Loucy (cell line): ENCODE measurements at regions not wholly inside any gene's neighbourhood (a gene's known extent, or its start where the extent isn't known, plus 50 kb on each side); places are given as distances from the start of the nearest gene placed in this dataset.

ENCODE experiments used
- H2AFZ ChIP-seq: fragments of 200-600 bp; sonication (generic); 2 replicates; pipeline ENCODE4 v1.6.0; 2016; ENCODE audit warnings: antibody characterized with exemption, mild to moderate bottlenecking, low read length, moderate library complexity
- H3F3A ChIP-seq: fragments of 200-600 bp; 2 replicates; pipeline ENCODE4 v1.6.0; 2016; ENCODE audit warnings: antibody characterized with exemption, low read depth, mild to moderate bottlenecking
- H3K27me3 ChIP-seq: fragments of 200-600 bp; sonication (generic); 2 replicates; pipeline ENCODE4 v1.6.1; 2014; ENCODE audit warnings: low read length, mild to moderate bottlenecking; ENCODE audit not compliant: insufficient read depth, poor library complexity, severe bottlenecking
- H3K36me3 ChIP-seq: fragments of 200-600 bp; sonication (generic); 2 replicates; pipeline ENCODE4 v1.6.1; 2016; ENCODE audit warnings: low read length; ENCODE audit not compliant: insufficient read depth
- H3K4me1 ChIP-seq: fragments of 200-600 bp; sonication (generic); 2 replicates; pipeline ENCODE4 v1.5.1; 2014; ENCODE audit warnings: low read length, mild to moderate bottlenecking; ENCODE audit not compliant: insufficient read depth, poor library complexity, severe bottlenecking
- H3K4me2 ChIP-seq: fragments of 200-600 bp; sonication (generic); 2 replicates; pipeline ENCODE4 v1.6.0; 2014; ENCODE audit warnings: antibody characterized with exemption, low read length, low read depth, mild to moderate bottlenecking; ENCODE audit not compliant: poor library complexity, severe bottlenecking
- H3K4me3 ChIP-seq: fragments of 200-600 bp; sonication (generic); 2 replicates; pipeline ENCODE4 v1.5.1; 2014; ENCODE audit warnings: low read length, mild to moderate bottlenecking, mixed read lengths; ENCODE audit not compliant: poor library complexity, severe bottlenecking
- H3K79me2 ChIP-seq: fragments of 200-600 bp; sonication (generic); 2 replicates; pipeline ENCODE4 v1.6.1; 2014; ENCODE audit warnings: low read length; ENCODE audit not compliant: insufficient read depth
- H3K9ac ChIP-seq: fragments of 200-600 bp; sonication (generic); 2 replicates; pipeline ENCODE4 v1.6.0; 2014; ENCODE audit warnings: mild to moderate bottlenecking, low read depth, low read length, moderate library complexity; ENCODE audit not compliant: poor library complexity, severe bottlenecking
- H3K9me2 ChIP-seq: fragments of 200-600 bp; sonication (generic); replicated peaks from 2 replicates; pipeline ENCODE4 v1.6.1; 2016; ENCODE audit warnings: low read depth, low read length, mixed read lengths
- H3K9me3 ChIP-seq: fragments of 200-600 bp; sonication (generic); 2 replicates; pipeline ENCODE4 v1.6.1; 2014; ENCODE audit warnings: mild to moderate bottlenecking, antibody characterized with exemption, low read length, low read depth; ENCODE audit not compliant: insufficient read depth
- H4K20me1 ChIP-seq: fragments of 200-600 bp; sonication (generic); 2 replicates; pipeline ENCODE4 v1.6.0; 2014; ENCODE audit warnings: antibody characterized with exemption, low read length, mild to moderate bottlenecking; ENCODE audit not compliant: insufficient read depth, poor library complexity, severe bottlenecking
- EZH2phosphoT487 ChIP-seq: fragments of 200-600 bp; IDR thresholded peaks from 2 replicates; pipeline ENCODE4 v1.6.1; 2018; ENCODE audit warnings: antibody characterized with exemption, mild to moderate bottlenecking, moderate library complexity, borderline replicate concordance
- TF ChIP-seq, protein P1 (sequence below): fragments of 200-600 bp; sonication (generic); conservative IDR thresholded peaks from 2 replicates; pipeline ENCODE4 v1.5.1; 2014; ENCODE audit warnings: mild to moderate bottlenecking, antibody characterized with exemption, low read length

- H3K4me2 ChIP-seq = no peak overlapping the region
- H3K9me3 ChIP-seq = no peaks in the 10 kb centered on the region
- no peak overlapping the region for H3K9ac ChIP-seq
- TF ChIP-seq, protein P1, sequence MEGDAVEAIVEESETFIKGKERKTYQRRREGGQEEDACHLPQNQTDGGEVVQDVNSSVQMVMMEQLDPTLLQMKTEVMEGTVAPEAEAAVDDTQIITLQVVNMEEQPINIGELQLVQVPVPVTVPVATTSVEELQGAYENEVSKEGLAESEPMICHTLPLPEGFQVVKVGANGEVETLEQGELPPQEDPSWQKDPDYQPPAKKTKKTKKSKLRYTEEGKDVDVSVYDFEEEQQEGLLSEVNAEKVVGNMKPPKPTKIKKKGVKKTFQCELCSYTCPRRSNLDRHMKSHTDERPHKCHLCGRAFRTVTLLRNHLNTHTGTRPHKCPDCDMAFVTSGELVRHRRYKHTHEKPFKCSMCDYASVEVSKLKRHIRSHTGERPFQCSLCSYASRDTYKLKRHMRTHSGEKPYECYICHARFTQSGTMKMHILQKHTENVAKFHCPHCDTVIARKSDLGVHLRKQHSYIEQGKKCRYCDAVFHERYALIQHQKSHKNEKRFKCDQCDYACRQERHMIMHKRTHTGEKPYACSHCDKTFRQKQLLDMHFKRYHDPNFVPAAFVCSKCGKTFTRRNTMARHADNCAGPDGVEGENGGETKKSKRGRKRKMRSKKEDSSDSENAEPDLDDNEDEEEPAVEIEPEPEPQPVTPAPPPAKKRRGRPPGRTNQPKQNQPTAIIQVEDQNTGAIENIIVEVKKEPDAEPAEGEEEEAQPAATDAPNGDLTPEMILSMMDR = no peak
- TF ChIP-seq EZH2phosphoT487 = no peak
- H3K4me1 ChIP-seq = no peaks in the 10 kb centered on the region
- H3K79me2 ChIP-seq = no peaks in the 10 kb centered on the region
- H3K36me3 ChIP-seq = no peaks in the 10 kb centered on the region
- no peaks in the 10 kb centered on the region for H3F3A ChIP-seq
- H4K20me1 ChIP-seq = no peaks in the 10 kb centered on the region
- no peaks in the 10 kb centered on the region for H3K27me3 ChIP-seq
- no peak overlapping the region for H2AFZ ChIP-seq
- H3K4me3 ChIP-seq = no peak overlapping the region
- H3K9me2 ChIP-seq = no peaks in the 10 kb centered on the region
Observed at GRCh38 chr5:124231230-124231629, 515.2 kb downstream of the ZNF608 start.

DNA sequence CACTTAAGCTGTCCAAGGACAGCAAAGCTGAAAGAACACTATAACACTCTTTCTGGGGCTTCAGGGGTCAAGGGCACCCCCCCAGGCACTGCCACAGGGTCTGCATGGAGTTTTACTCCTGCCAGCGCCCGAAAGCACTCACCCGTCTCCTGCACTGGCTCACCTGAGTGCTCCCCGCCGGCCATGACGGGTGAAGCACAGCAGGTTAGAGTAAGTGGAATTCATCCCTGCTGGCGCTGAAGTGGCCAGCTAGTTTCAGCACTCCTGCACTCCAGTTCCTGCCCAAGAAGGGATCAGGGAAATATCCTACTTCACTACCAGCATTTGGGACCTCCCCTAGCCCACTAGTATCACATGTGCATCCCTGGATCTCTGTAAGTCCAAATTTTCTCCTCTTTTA lies 516.0 kb downstream of the ZNF608 start:
- no peaks in the 10 kb centered on the region for H3K27me3 ChIP-seq
- TF ChIP-seq EZH2phosphoT487 = no peak
- TF ChIP-seq, protein P1 = no peak
- no peak overlapping the region for H3K4me3 ChIP-seq
- H3K9me3 ChIP-seq = no peaks in the 10 kb centered on the region
- H3K36me3 ChIP-seq = no peaks in the 10 kb centered on the region
- H3K9me2 ChIP-seq = no peaks in the 10 kb centered on the region
- no peaks in the 10 kb centered on the region for H3K79me2 ChIP-seq
- H4K20me1 ChIP-seq = no peaks in the 10 kb centered on the region
- no peaks in the 10 kb centered on the region for H3K4me1 ChIP-seq
- no peak overlapping the region for H3K9ac ChIP-seq
- no peak overlapping the region for H3K4me2 ChIP-seq
- no peak overlapping the region for H2AFZ ChIP-seq
- H3F3A ChIP-seq = no peaks in the 10 kb centered on the region

- Histone ChIP-seq H3K9me2 (no peaks in the 10 kb centered on the region), H3K4me1 (no peaks in the 10 kb centered on the region), H3K4me3 (no peak overlapping the region), H3K9ac (no peak overlapping the region), H2AFZ (no peak overlapping the region), H3K9me3 (no peaks in the 10 kb centered on the region), H4K20me1 (no peaks in the 10 kb centered on the region), H3F3A (no peaks in the 10 kb centered on the region), H3K4me2 (no peak overlapping the region), H3K27me3 (no peaks in the 10 kb centered on the region), H3K36me3 (no peaks in the 10 kb centered on the region), H3K79me2 (no peaks in the 10 kb centered on the region)
- TF ChIP-seq, protein P1 = no peak
- no peak for TF ChIP-seq EZH2phosphoT487
Observed at GRCh38 chr5:124229352-124229751, 517.1 kb downstream of the ZNF608 start.
